Bone marrow (tissue), 2 donors: ENCODE measurements at regions not wholly inside any gene's neighbourhood (a gene's known extent, or its start where the extent isn't known, plus 50 kb on each side); places are given as distances from the start of the nearest gene placed in this dataset.
"Not testable (repeated sequence)": the region's sequence is repeated elsewhere in the genome, so short reads cannot be mapped to it uniquely, and the experiment has no call there.

Experiments
- DNase-seq, 2 donors: peaks; one replicate each; lab custom pipeline; 2025; lab: John Stamatoyannopoulos, UW

- no peak for DNase-seq
Observed at GRCh38 chr9:82116556-82116955, 128.0 kb downstream of the SPATA31D1 start.

GRCh38 chr9:82117026-82117811 is 128.6 kb downstream of the SPATA31D1 start:
- DNase-seq, result no peak

- no peak for DNase-seq
Observed at GRCh38 chr9:82122731-82123130, 134.2 kb downstream of the SPATA31D1 start.

GRCh38 chr9:82124090-82124489 is 135.5 kb downstream of the SPATA31D1 start:
- DNase-seq, result no peak

GRCh38 chr9:82126256-82126655 is 137.7 kb downstream of the SPATA31D1 start:
- no peak for DNase-seq

GRCh38 chr9:82127465-82127864 is 138.9 kb downstream of the SPATA31D1 start:
- no peak for DNase-seq

- no peak for DNase-seq
Observed at GRCh38 chr9:82128011-82128696, 139.6 kb downstream of the SPATA31D1 start.

- no peak for DNase-seq
Observed at GRCh38 chr9:82129708-82130107, 141.1 kb downstream of the SPATA31D1 start.

GRCh38 chr9:82130331-82131042 is 141.9 kb downstream of the SPATA31D1 start:
- no peak for DNase-seq

GRCh38 chr9:82131072-82131471 is 142.5 kb downstream of the SPATA31D1 start:
- no peak for DNase-seq

GRCh38 chr9:82132024-82132423 is 143.5 kb downstream of the SPATA31D1 start:
- DNase-seq, result no peak

- no peak for DNase-seq
Observed at GRCh38 chr9:82134010-82134409, 145.4 kb downstream of the SPATA31D1 start.

- DNase-seq, result no peak
Observed at GRCh38 chr9:82135106-82135505, 146.5 kb downstream of the SPATA31D1 start.

- not testable (repeated sequence) for DNase-seq
Observed at GRCh38 chr9:82138081-82138480, 149.5 kb downstream of the SPATA31D1 start.

- no peak for DNase-seq
Observed at GRCh38 chr9:82140471-82140870, 151.9 kb downstream of the SPATA31D1 start.

- DNase-seq, result no peak
Observed at GRCh38 chr9:82144803-82145202, 156.2 kb downstream of the SPATA31D1 start.

GRCh38 chr9:82146677-82147076 is 158.1 kb downstream of the SPATA31D1 start:
- DNase-seq, result no peak

GRCh38 chr9:82147798-82148425 is 159.3 kb downstream of the SPATA31D1 start:
- no peak for DNase-seq

- DNase-seq, result no peak
Observed at GRCh38 chr9:82148426-82148810, 159.8 kb downstream of the SPATA31D1 start.

GRCh38 chr9:82148901-82149461 is 160.4 kb downstream of the SPATA31D1 start:
- no peak for DNase-seq

GRCh38 chr9:82149501-82149946 is 161.0 kb downstream of the SPATA31D1 start:
- no peak for DNase-seq

- DNase-seq, result no peak
Observed at GRCh38 chr9:82152181-82152580, 163.6 kb downstream of the SPATA31D1 start.
